Astrocyte (in vitro differentiated cells and primary cell): ENCODE measurements at regions not wholly inside any gene's neighbourhood (a gene's known extent, or its start where the extent isn't known, plus 50 kb on each side); places are given as distances from the start of the nearest gene placed in this dataset.

Experiments used
- DNase-seq: peaks from one replicate; pipeline ENCODE4 v3.0.0-alpha.2; 2010; ENCODE audit warnings: low read depth
- FAIRE-seq: peaks from 2 replicates; lab custom pipeline; 2011; peaks lifted over from hg19 to GRCh38; lab: Jason Lieb, UNC
- H2AFZ ChIP-seq: 2 replicates; pipeline ENCODE4 v1.6.0; 2012; ENCODE audit warnings: low read depth, low read length, inconsistent platforms
- H3K27ac ChIP-seq: 2 replicates; pipeline ENCODE4 v1.5.1; 2011; ENCODE audit warnings: low read depth, low read length, inconsistent platforms
- H3K27me3 ChIP-seq: 2 replicates; pipeline ENCODE4 v1.6.0; 2011; ENCODE audit warnings: low read length, inconsistent platforms; ENCODE audit not compliant: insufficient read depth
- H3K36me3 ChIP-seq: 2 replicates; pipeline ENCODE4 v1.5.1; 2011; ENCODE audit warnings: low read length, inconsistent platforms; ENCODE audit not compliant: insufficient read depth
- H3K4me1 ChIP-seq: 2 replicates; pipeline ENCODE4 v1.5.1; 2011; ENCODE audit warnings: low read length, inconsistent platforms; ENCODE audit not compliant: insufficient read depth
- H3K4me2 ChIP-seq: 2 replicates; pipeline ENCODE4 v1.6.0; 2012; ENCODE audit warnings: low read length, inconsistent platforms
- H3K4me3 ChIP-seq: 2 replicates; pipeline ENCODE4 v1.5.1; 2011; ENCODE audit warnings: low read depth, mild to moderate bottlenecking, low read length, inconsistent platforms; ENCODE audit not compliant: insufficient read depth
- H3K79me2 ChIP-seq: 2 replicates; pipeline ENCODE4 v1.6.0; 2012; ENCODE audit warnings: mild to moderate bottlenecking, low read length, inconsistent platforms; ENCODE audit not compliant: insufficient read depth
- H3K9ac ChIP-seq: 2 replicates; pipeline ENCODE4 v1.6.0; 2012; ENCODE audit warnings: mild to moderate bottlenecking, low read length, inconsistent platforms
- H3K9me3 ChIP-seq: 2 replicates; pipeline ENCODE4 v1.5.1; 2012; ENCODE audit warnings: low read depth, mild to moderate bottlenecking, low read length, inconsistent platforms; ENCODE audit not compliant: insufficient read depth
- H4K20me1 ChIP-seq: 2 replicates; pipeline ENCODE4 v1.6.0; 2012; ENCODE audit warnings: low read length, inconsistent platforms; ENCODE audit not compliant: insufficient read depth
- H3K27ac Mint-ChIP-seq: one replicate; pipeline ENCODE4 v1.8.0; 2021; ENCODE audit warnings: mild to moderate bottlenecking, mixed read lengths; ENCODE audit not compliant: unreplicated experiment
- H3K27me3 Mint-ChIP-seq: one replicate; pipeline ENCODE4 v1.8.0; 2021; ENCODE audit warnings: low read depth, mixed read lengths; ENCODE audit not compliant: unreplicated experiment
- H3K36me3 Mint-ChIP-seq: one replicate; pipeline ENCODE4 v1.8.0; 2021; ENCODE audit warnings: low read depth, mixed read lengths; ENCODE audit not compliant: unreplicated experiment
- H3K4me1 Mint-ChIP-seq: one replicate; pipeline ENCODE4 v1.8.0; 2021; ENCODE audit warnings: low read depth, mixed read lengths; ENCODE audit not compliant: unreplicated experiment
- H3K4me3 Mint-ChIP-seq: one replicate; pipeline ENCODE4 v1.8.0; 2021; ENCODE audit warnings: mild to moderate bottlenecking, moderate library complexity, mixed read lengths; ENCODE audit not compliant: unreplicated experiment
- H3K9me3 Mint-ChIP-seq: one replicate; pipeline ENCODE4 v1.8.0; 2021; ENCODE audit warnings: mild to moderate bottlenecking, mixed read lengths; ENCODE audit not compliant: unreplicated experiment
- CTCF ChIP-seq: IDR thresholded peaks from 2 replicates; pipeline ENCODE4 v1.5.1; 2011; ENCODE audit warnings: low read depth, mild to moderate bottlenecking, inconsistent platforms, low read length, moderate library complexity; ENCODE audit not compliant: insufficient read depth
- EZH2 ChIP-seq: IDR thresholded peaks from 2 replicates; pipeline ENCODE4 v1.6.1; 2012; ENCODE audit warnings: mild to moderate bottlenecking, low read length, inconsistent platforms; ENCODE audit not compliant: insufficient read depth

GRCh38 chr14:59116984-59117415, 71.5 kb upstream of the DAAM1 start:
- no peaks in the 10 kb centered on the region for H3K9me3 Mint-ChIP-seq
- H3K27ac ChIP-seq: no peak overlapping the region
- H3K4me3 Mint-ChIP-seq: no peak overlapping the region
- H3K4me1 Mint-ChIP-seq: peaks cover 14% of the 10 kb centered on the region
- H3K36me3 ChIP-seq: no peaks in the 10 kb centered on the region
- H4K20me1 ChIP-seq: no peaks in the 10 kb centered on the region
- H3K4me1 ChIP-seq: peaks cover 4% of the 10 kb centered on the region
- no peaks in the 10 kb centered on the region for H3K36me3 Mint-ChIP-seq
- DNase-seq (peak; percentile 28), FAIRE-seq (no peak)
- H3K9me3 ChIP-seq: no peaks in the 10 kb centered on the region
- no peaks in the 10 kb centered on the region for H3K27me3 Mint-ChIP-seq
- H3K79me2 ChIP-seq: no peaks in the 10 kb centered on the region
- no peak overlapping the region for H3K9ac ChIP-seq
- H3K27ac Mint-ChIP-seq: no peak overlapping the region
- no peak overlapping the region for H3K4me3 ChIP-seq
- no peak overlapping the region for H3K4me2 ChIP-seq
- no peak overlapping the region for H2AFZ ChIP-seq
- no peaks in the 10 kb centered on the region for H3K27me3 ChIP-seq
- TF ChIP-seq EZH2: no peak
- no peak for TF ChIP-seq CTCF

DNA sequence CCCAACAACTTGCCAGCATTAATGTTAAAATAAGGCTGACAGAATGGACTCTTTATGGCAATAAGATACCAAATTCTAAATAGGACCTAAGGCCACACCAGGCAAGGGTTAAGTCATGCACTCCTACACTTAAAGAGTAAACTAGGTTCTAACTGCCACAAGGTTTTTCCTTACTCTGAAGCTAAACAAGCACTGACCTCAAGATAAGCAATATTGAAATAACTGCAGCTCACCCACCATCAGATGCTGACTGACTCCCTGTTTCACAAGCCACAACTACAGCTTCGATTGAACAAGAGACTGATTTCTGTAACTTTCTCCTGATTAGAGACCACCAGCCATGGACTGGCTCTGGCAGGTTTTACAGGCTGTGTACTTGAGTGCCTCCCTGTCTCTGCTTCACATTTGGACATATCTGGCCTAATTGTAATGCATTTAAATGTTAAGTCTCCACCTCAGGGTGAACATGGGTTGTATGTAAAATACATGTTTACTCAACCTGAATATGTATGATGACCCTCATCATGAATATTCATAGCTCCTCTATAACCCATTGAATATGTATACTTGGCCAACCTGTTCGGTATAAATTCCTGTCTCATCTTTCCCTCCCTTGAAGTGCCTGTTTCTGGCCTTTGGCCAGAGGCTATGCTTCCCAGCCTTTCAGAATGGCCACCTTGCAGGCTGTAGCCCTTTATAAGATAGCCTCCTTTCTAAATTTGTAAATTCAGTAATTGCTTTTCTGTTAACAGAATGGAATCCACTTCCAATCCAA, 70.5 kb upstream of the DAAM1 start:
- DNase-seq: no peak
- no peaks in the 10 kb centered on the region for H3K9me3 Mint-ChIP-seq
- no peak overlapping the region for H3K4me3 Mint-ChIP-seq
- peaks cover 4% of the 10 kb centered on the region for H3K4me1 ChIP-seq
- H3K79me2 ChIP-seq: no peaks in the 10 kb centered on the region
- FAIRE-seq: no peak
- H3K36me3 Mint-ChIP-seq: no peaks in the 10 kb centered on the region
- H3K27me3 Mint-ChIP-seq: no peaks in the 10 kb centered on the region
- no peak overlapping the region for H3K4me2 ChIP-seq
- no peak overlapping the region for H3K9ac ChIP-seq
- no peaks in the 10 kb centered on the region for H4K20me1 ChIP-seq
- no peak overlapping the region for H3K27ac ChIP-seq
- no peak overlapping the region for H3K4me3 ChIP-seq
- no peaks in the 10 kb centered on the region for H3K9me3 ChIP-seq
- H3K27ac Mint-ChIP-seq: no peak overlapping the region
- peaks cover 14% of the 10 kb centered on the region for H3K4me1 Mint-ChIP-seq
- no peaks in the 10 kb centered on the region for H3K36me3 ChIP-seq
- TF ChIP-seq CTCF (no peak), EZH2 (no peak)
- no peaks in the 10 kb centered on the region for H3K27me3 ChIP-seq
- no peak overlapping the region for H2AFZ ChIP-seq

DNA sequence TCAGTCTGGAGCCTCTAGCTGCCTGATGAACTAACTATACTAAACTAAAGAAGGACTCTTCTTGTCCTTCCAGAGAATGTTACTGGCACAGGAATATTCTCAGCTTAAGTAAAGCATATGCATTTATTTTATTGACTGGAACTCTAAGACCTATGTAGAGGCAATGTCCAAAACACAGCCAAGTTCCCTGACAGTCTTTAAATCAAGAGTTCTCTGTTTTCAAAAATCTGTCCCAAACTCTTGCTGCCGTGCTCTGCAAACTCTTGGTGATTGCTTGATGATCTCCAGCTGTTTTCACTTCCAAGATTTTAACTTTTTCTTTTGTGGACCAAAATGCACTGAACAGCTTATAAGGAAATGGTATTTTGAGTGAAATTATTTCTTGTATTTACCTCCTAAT, 67.5 kb upstream of the DAAM1 start:
- H3K36me3 Mint-ChIP-seq: no peaks in the 10 kb centered on the region
- no peaks in the 10 kb centered on the region for H4K20me1 ChIP-seq
- H3K9me3 ChIP-seq: no peaks in the 10 kb centered on the region
- no peaks in the 10 kb centered on the region for H3K36me3 ChIP-seq
- H3K79me2 ChIP-seq: no peaks in the 10 kb centered on the region
- peaks cover 14% of the 10 kb centered on the region for H3K4me1 Mint-ChIP-seq
- FAIRE-seq (no peak), DNase-seq (no peak)
- H3K4me3 Mint-ChIP-seq: no peak overlapping the region
- no peak overlapping the region for H3K4me2 ChIP-seq
- no peaks in the 10 kb centered on the region for H3K27me3 ChIP-seq
- no peak overlapping the region for H3K27ac ChIP-seq
- no peaks in the 10 kb centered on the region for H3K9me3 Mint-ChIP-seq
- TF ChIP-seq CTCF (no peak), EZH2 (no peak)
- no peak overlapping the region for H3K27ac Mint-ChIP-seq
- H3K27me3 Mint-ChIP-seq: no peaks in the 10 kb centered on the region
- peaks cover 4% of the 10 kb centered on the region for H3K4me1 ChIP-seq
- H3K4me3 ChIP-seq: no peak overlapping the region
- no peak overlapping the region for H3K9ac ChIP-seq
- no peak overlapping the region for H2AFZ ChIP-seq
